PC-9 (cell line): ENCODE measurements at regions not wholly inside any gene's neighbourhood (a gene's known extent, or its start where the extent isn't known, plus 50 kb on each side); places are given as distances from the start of the nearest gene placed in this dataset.

ENCODE experiments used
- EZH2 ChIP-seq: fragments of 200-600 bp; sonication (generic); IDR thresholded peaks from 2 replicates; pipeline ENCODE4 v1.8.0; 2017; ENCODE audit warnings: antibody characterized with exemption, low read depth
- TF ChIP-seq, protein P1 (sequence below): fragments of 200-600 bp; sonication (generic); conservative IDR thresholded peaks from 2 replicates; pipeline ENCODE4 v1.6.1; 2017; ENCODE audit warnings: mixed run types, antibody characterized with exemption, mild to moderate bottlenecking, moderate library complexity

DNA sequence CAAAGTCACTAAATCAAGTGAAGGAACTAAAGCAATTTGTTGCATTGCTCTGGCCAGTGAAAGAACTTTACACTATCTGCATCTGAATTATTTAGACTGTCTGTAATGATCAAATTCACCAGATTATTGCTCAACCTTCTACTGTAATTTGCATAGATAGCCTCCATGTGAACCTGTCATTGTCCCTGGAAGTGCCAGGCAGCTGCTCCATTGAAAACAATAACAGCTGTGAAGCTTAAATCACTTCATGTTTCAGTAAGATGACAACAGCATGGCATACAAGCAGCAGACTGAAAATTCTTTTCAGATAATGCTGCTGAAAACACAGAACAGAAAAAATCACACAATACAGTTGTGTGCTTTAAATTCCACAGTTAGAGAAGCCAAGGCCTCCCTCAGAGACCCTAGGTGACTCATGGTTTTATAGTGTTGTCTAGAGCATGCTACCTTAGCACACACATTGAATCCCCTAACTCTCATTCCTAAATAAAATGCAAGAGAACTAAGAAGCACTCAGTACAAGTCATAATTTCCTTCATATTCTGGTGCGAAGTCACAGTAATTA, 248.9 kb downstream of the TPBG start:
- TF ChIP-seq, protein P1, sequence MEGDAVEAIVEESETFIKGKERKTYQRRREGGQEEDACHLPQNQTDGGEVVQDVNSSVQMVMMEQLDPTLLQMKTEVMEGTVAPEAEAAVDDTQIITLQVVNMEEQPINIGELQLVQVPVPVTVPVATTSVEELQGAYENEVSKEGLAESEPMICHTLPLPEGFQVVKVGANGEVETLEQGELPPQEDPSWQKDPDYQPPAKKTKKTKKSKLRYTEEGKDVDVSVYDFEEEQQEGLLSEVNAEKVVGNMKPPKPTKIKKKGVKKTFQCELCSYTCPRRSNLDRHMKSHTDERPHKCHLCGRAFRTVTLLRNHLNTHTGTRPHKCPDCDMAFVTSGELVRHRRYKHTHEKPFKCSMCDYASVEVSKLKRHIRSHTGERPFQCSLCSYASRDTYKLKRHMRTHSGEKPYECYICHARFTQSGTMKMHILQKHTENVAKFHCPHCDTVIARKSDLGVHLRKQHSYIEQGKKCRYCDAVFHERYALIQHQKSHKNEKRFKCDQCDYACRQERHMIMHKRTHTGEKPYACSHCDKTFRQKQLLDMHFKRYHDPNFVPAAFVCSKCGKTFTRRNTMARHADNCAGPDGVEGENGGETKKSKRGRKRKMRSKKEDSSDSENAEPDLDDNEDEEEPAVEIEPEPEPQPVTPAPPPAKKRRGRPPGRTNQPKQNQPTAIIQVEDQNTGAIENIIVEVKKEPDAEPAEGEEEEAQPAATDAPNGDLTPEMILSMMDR, result no peak
- TF ChIP-seq EZH2, result no peak
